HCT116 (cell line): ENCODE measurements at regions not wholly inside any gene's neighbourhood (a gene's known extent, or its start where the extent isn't known, plus 50 kb on each side); places are given as distances from the start of the nearest gene placed in this dataset.

Experiments used
- ATF3 ChIP-seq: IDR thresholded peaks from 2 replicates; pipeline ENCODE4 v1.6.1; 2012
- CEBPB ChIP-seq: IDR thresholded peaks from 2 replicates; pipeline ENCODE4 v1.6.1; 2012; ENCODE audit warnings: low read depth
- CTCF ChIP-seq, 3 experiments: fragments of 200-600 bp in 1 of 3; sonication (generic) in 1 of 3; IDR thresholded peaks in 2 of 3; conservative IDR thresholded peaks in 1 of 3; 2 replicates each; pipeline ENCODE4 v1.5.1; 2012 to 2017; ENCODE audit warnings: low read depth in 2 of 3, low read length in 2 of 3, antibody characterized with exemption in 1 of 3, borderline replicate concordance in 1 of 3, control low read depth in 1 of 3, mild to moderate bottlenecking in 1 of 3, mixed read lengths in 1 of 3, mixed run types in 1 of 3, moderate library complexity in 1 of 3; ENCODE audit not compliant: insufficient read depth in 1 of 3
- EZH2 ChIP-seq: fragments of 200-600 bp; sonication (generic); IDR thresholded peaks from 2 replicates; pipeline ENCODE4 v1.6.1; 2017; ENCODE audit warnings: antibody characterized with exemption, mixed run types
- EZH2phosphoT487 ChIP-seq: fragments of 200-600 bp; IDR thresholded peaks from 2 replicates; pipeline ENCODE4 v1.6.1; 2018; ENCODE audit warnings: antibody characterized with exemption, borderline replicate concordance
- POLR2A ChIP-seq: IDR thresholded peaks from 2 replicates; pipeline ENCODE4 v1.7.0; 2011; ENCODE audit warnings: borderline replicate concordance; ENCODE audit not compliant: insufficient read depth, insufficient read length; ENCODE audit errors: extremely low read depth
- POLR2AphosphoS5 ChIP-seq: IDR thresholded peaks from 2 replicates; pipeline ENCODE4 v1.6.1; 2011; ENCODE audit warnings: mild to moderate bottlenecking, low read depth, low read length, moderate library complexity
- RAD21 ChIP-seq: IDR thresholded peaks from 2 replicates; pipeline ENCODE4 v1.6.1; 2012; ENCODE audit warnings: low read depth, mild to moderate bottlenecking
- REST ChIP-seq: IDR thresholded peaks from 2 replicates; pipeline ENCODE4 v1.6.1; 2012; ENCODE audit warnings: low read depth
- SIN3A ChIP-seq: IDR thresholded peaks from 2 replicates; pipeline ENCODE4 v1.6.1; 2012; ENCODE audit warnings: low read depth
- SRF ChIP-seq: IDR thresholded peaks from 2 replicates; pipeline ENCODE4 v1.6.1; 2012; ENCODE audit warnings: low read depth
- ZFX ChIP-seq: fragments of 450-650 bp; IDR thresholded peaks from 2 replicates; pipeline ENCODE4 v1.6.1; 2017
- TF ChIP-seq, protein P1 (sequence below): IDR thresholded peaks from 2 replicates; pipeline ENCODE4 v1.6.1; 2012

GRCh38 chr6:6882592-6882991 lies 225.2 kb upstream of the RREB1 start:
- no peak for TF ChIP-seq CTCF (IDR thresholded peaks at IDR 0.05 in 2 of 3, conservative IDR thresholded peaks at IDR 0.05 in 1 of 3; ENCODE audit: borderline replicate concordance in 1 of 3, insufficient read depth in 1 of 3, low read depth in 2 of 3, low read length in 2 of 3)
- TF ChIP-seq EZH2: no peak
- TF ChIP-seq POLR2AphosphoS5: no peak
- TF ChIP-seq POLR2A: no peak
- no peak for TF ChIP-seq REST
- TF ChIP-seq, protein P1, sequence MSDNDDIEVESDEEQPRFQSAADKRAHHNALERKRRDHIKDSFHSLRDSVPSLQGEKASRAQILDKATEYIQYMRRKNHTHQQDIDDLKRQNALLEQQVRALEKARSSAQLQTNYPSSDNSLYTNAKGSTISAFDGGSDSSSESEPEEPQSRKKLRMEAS: no peak
- TF ChIP-seq CEBPB: no peak
- no peak for TF ChIP-seq RAD21
- no peak for TF ChIP-seq EZH2phosphoT487
- TF ChIP-seq ATF3: no peak
- no peak for TF ChIP-seq SRF
- no peak for TF ChIP-seq SIN3A
- no peak for TF ChIP-seq ZFX
